ENCODE measurements at regions not wholly inside any gene's neighbourhood (a gene's known extent, or its start where the extent isn't known, plus 50 kb on each side); places are given as distances from the start of the nearest gene placed in this dataset.

GRCh38 chr2:128584296-128584890 is 265.7 kb upstream of the HS6ST1 start:
- TF ChIP-seq CTCF (optimal IDR thresholded peaks at IDR 0.05 in 1 of 3, IDR thresholded peaks at IDR 0.05 in 1 of 3, conservative IDR thresholded peaks at IDR 0.05 in 1 of 3; ENCODE audit: extremely low read depth in 1 of 3, insufficient read depth in 2 of 3, low read length in 3 of 3) = no peak
- no peak for TF ChIP-seq EZH2 (IDR thresholded peaks at IDR 0.05; ENCODE audit: low read length)
